Chondrocyte (in vitro differentiated cells): ENCODE measurements at regions not wholly inside any gene's neighbourhood (a gene's known extent, or its start where the extent isn't known, plus 50 kb on each side); places are given as distances from the start of the nearest gene placed in this dataset.

Experiments
- DNase-seq: peaks from one replicate; pipeline ENCODE4 v3.0.0; 2021; ENCODE audit warnings: mixed read lengths, low spot score
- H3K27ac Mint-ChIP-seq: one replicate; pipeline ENCODE4 v1.8.0; 2021; ENCODE audit warnings: mild to moderate bottlenecking, moderate library complexity, mixed read lengths; ENCODE audit not compliant: unreplicated experiment
- H3K27me3 Mint-ChIP-seq: 2 replicates; pipeline ENCODE4 v1.8.0; 2021; ENCODE audit warnings: low read depth, mixed read lengths
- H3K36me3 Mint-ChIP-seq: 2 replicates; pipeline ENCODE4 v1.8.0; 2021; ENCODE audit warnings: low read depth, mixed read lengths
- H3K4me1 Mint-ChIP-seq: 2 replicates; pipeline ENCODE4 v1.8.0; 2021; ENCODE audit warnings: low read depth, mild to moderate bottlenecking, mixed read lengths
- H3K4me3 Mint-ChIP-seq: one replicate; pipeline ENCODE4 v1.8.0; 2021; ENCODE audit warnings: mild to moderate bottlenecking, moderate library complexity, mixed read lengths; ENCODE audit not compliant: unreplicated experiment
- H3K9me3 Mint-ChIP-seq: 2 replicates; pipeline ENCODE4 v1.8.0; 2021; ENCODE audit warnings: low read depth, mixed read lengths
- CTCF ChIP-seq: fragments of 200-600 bp; sonication (generic); IDR thresholded peaks from 2 replicates; pipeline ENCODE4 v1.5.0; 2021; ENCODE audit warnings: antibody characterized with exemption, mild to moderate bottlenecking, moderate library complexity

- Mint-ChIP-seq H3K4me3 (no peak overlapping the region), H3K4me1 (peaks cover 2% of the 10 kb centered on the region), H3K27ac (no peak overlapping the region), H3K27me3 (no peaks in the 10 kb centered on the region), H3K9me3 (peaks cover 14% of the 10 kb centered on the region), H3K36me3 (no peaks in the 10 kb centered on the region)
- TF ChIP-seq CTCF: no peak
- DNase-seq: no peak
Measured at GRCh38 chr2:220336771-220337170, 709.3 kb downstream of the SLC4A3 start.

- no peak for TF ChIP-seq CTCF
- H3K27ac Mint-ChIP-seq: no peak overlapping the region
- H3K27me3 Mint-ChIP-seq: no peaks in the 10 kb centered on the region
- H3K4me3 Mint-ChIP-seq: no peak overlapping the region
- peaks cover 6% of the 10 kb centered on the region for H3K9me3 Mint-ChIP-seq
- no peaks in the 10 kb centered on the region for H3K36me3 Mint-ChIP-seq
- peaks cover 2% of the 10 kb centered on the region for H3K4me1 Mint-ChIP-seq
- DNase-seq: no peak
Measured at GRCh38 chr2:220337611-220338440, 710.4 kb downstream of the SLC4A3 start.

GRCh38 chr2:220341014-220341413 is 713.6 kb downstream of the SLC4A3 start:
- no peak for DNase-seq
- Mint-ChIP-seq H3K27me3 (no peaks in the 10 kb centered on the region), H3K9me3 (no peaks in the 10 kb centered on the region), H3K4me3 (no peak overlapping the region), H3K27ac (no peak overlapping the region), H3K36me3 (no peaks in the 10 kb centered on the region), H3K4me1 (peaks cover 6% of the 10 kb centered on the region)
- no peak for TF ChIP-seq CTCF

GRCh38 chr2:220346919-220347318 is 719.5 kb downstream of the SLC4A3 start:
- Mint-ChIP-seq H3K4me3 (no peak overlapping the region), H3K36me3 (no peaks in the 10 kb centered on the region), H3K9me3 (no peaks in the 10 kb centered on the region), H3K27me3 (no peaks in the 10 kb centered on the region), H3K4me1 (peaks cover 6% of the 10 kb centered on the region), H3K27ac (no peak overlapping the region)
- DNase-seq: no peak
- no peak for TF ChIP-seq CTCF

- no peak for DNase-seq
- Mint-ChIP-seq H3K4me3 (no peak overlapping the region), H3K9me3 (no peaks in the 10 kb centered on the region), H3K27ac (no peak overlapping the region), H3K4me1 (peaks cover 6% of the 10 kb centered on the region), H3K36me3 (no peaks in the 10 kb centered on the region), H3K27me3 (no peaks in the 10 kb centered on the region)
- no peak for TF ChIP-seq CTCF
Measured at GRCh38 chr2:220347626-220348025, 720.2 kb downstream of the SLC4A3 start.
